ENCODE measurements at regions not wholly inside any gene's neighbourhood (a gene's known extent, or its start where the extent isn't known, plus 50 kb on each side); places are given as distances from the start of the nearest gene placed in this dataset.
"Not testable (repeated sequence)": the region's sequence is repeated elsewhere in the genome, so short reads cannot be mapped to it uniquely, and the experiment has no call there.

DNA sequence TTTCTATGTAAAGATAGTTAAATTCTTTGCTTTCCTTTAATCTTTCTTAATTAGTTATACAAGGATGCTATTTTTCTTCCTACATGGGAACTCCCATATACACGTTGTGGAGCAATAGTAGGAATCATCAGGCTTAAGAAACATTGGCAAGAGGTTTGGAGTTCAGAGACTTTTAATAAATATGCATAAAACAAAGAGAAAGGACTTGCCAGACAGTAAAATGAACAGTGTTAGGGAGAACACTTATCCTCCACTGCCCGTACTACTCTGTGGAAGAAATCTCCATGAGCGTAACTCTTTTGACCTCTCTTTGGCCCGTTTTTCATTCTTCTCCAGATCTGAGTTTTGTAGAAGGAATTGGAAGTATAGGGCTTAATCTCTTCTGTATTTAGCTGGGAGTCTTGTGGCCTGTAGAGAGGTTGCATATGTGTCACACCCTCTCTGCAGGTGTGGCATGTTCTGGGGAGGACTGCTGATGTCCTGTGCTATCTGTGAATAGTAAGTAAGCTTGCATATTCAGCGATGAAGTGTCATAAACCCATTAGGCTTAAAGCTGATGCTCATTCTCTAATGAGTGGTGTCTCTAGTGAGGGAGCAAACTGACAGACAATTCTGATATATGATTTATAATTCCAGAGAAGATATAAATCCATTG is 455.4 kb upstream of the FAR2 start:
- no peak for DNase-seq

DNA sequence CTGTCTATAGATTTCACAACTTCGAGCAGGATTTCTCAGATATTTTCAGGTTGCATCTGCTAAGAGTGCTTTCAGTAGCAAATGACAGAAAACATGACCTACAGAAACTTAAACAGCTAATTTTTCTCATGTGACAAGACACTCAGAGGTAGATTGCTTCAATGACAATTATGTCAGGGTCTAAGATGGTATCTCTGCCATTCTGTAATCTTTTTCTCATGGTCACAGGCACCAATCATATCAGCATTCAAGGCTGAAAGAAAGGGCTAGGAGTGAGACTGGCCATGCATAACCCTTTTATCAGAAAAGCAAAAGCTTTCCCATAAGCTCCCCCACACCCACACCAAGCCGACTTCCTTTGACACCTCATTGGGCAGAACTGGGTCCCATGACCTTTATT is 450.5 kb upstream of the FAR2 start:
- DNase-seq: no peak

DNA sequence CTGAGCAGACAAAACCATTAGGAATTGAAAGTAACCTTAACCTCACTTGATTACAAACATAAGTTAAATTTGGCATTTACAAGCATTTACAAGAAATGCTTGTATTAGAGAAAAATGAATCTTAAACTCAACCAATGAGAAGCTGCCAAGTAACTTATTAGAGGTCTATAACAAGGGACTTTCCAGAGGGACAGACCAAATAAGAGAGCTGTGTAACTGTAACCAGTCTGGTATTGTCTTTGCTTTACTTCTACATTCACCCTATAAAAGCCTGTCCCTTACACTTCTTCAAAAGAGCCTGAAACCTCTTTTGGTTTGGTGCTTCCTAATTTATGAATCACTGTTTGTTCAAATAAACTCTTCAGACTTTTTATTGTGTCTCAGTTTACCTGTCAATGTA is 450.0 kb upstream of the FAR2 start:
- no peak for DNase-seq

DNA sequence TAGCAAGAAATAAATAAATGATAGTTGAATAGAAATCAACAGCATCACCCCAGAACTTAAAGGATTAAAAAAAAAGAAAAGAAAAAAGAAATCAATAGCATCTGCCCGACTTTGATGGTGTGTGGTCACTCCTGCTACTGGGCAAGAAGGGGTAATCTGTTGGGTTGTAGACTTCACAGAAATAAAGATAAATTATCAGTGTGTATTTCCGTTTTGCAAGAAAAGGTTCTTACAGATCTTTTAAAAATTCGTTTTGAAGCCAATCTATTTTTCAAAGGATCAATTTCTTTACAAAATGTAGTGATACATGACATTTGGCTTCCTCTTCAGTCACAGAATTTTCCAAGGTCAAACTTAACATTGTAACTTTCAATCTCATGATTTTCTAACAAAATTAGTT is 448.9 kb upstream of the FAR2 start:
- DNase-seq: no peak

DNA sequence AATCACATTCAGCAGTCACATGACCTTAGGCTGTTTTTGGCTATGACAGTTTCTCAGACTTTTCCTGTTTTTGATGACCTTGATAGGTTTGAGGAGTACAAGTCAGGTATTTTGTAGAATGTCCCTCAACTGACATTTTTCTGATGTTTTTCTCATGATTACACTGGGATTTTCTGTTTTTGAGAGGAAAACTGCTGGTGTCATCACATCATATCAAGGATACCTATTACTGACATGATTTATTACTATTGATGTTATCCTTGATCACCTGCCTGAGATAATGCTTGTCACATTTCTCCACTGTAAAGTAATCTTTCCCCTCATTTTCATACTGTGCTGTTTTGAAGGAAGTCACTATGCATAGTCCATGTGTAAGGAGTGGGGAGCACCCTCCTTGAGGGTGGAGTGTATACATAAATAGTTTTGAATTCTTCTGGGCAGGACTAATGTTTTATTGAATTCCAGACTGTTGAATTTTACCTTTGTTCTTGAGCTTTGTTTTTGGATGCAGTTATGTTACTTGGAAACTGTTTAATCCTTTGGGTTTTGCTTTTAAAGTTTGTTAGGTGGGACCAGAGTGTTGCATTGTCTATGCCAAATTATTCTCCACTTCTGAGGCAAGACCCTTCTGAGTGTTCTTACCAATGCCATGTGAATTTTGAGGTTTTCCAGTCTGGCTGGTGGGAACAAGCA is 444.5 kb upstream of the FAR2 start:
- DNase-seq: no peak

DNA sequence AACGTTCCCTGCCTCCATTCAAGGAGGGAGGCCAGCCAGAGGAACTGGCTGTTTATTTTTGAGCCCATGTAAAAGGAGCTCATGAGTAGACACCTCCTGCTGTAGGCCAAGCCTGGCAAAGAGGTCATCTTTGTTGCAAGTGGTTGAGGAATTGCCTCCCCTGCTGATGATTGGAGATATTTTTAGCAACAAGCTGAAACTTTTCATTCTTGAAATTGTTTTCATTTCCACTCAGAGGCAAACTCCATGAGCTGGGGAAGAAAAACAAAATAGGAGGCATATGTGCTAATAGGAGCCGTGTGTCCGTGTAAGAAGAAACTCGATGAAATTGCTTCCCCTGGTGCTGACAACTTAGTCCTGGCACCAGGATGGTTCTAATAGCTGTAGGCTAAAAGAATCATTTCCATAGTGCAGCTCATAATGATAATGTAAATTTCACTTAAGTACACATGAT is 440.1 kb upstream of the FAR2 start:
- DNase-seq: peak; percentile 59

- no peak for DNase-seq
These were observed 438.9 kb upstream of the FAR2 start for GRCh38 chr12:28709986-28710685.

DNA sequence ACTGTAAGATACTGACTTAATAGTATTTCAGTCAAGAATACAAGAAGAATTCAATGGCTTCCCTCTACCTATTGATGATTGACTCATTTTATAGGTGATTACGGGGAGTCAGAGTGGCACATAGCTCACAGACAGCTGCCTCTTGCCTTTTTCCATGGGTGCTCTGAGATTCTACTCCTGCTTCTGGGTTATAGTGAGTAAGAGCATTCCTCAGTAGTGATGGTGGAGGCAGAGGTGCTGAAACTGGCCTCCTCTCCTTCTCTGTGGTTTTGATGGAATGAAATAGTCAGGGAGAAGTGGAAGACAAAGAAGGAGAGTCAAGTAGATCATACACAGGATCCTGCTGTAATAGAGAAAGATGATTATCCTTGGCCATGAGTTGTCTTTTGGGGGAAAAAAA is 438.2 kb upstream of the FAR2 start:
- DNase-seq: peak; percentile 53

- DNase-seq: no peak
These were observed 437.7 kb upstream of the FAR2 start for GRCh38 chr12:28711421-28711820.

- DNase-seq: peak; percentile 15
These were observed 406.3 kb upstream of the FAR2 start for GRCh38 chr12:28742791-28743190.

DNA sequence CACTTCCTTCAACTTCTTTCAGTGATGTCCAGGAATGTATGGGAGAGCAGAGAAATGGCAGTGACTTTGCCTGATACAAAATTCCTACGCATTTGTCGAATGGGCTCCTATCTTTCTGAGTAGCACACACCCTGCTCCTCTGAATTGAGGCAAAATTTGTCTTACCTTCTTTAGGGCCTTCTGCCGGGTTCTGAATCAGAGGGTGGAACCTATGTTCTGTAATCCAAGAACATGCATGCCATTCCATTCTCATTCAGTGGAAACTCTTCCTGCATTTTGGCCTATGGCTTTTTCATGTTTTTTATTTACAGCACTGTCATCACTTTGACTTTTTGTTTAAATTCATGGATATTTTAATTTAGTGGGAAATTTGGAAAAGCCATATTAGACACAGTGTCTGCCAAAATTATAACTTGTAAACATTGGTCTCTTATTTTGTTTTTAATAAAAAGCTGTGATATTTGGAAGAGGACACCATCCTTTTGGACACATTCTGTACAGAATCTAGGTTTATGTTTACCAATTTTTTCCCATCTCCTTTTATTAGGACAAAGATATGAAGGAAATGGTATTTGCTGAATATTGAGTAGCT is 402.2 kb upstream of the FAR2 start:
- no peak for DNase-seq

- no peak for DNase-seq
These were observed 398.0 kb upstream of the FAR2 start for GRCh38 chr12:28750946-28751685.

- DNase-seq: no peak
These were observed 394.1 kb upstream of the FAR2 start for GRCh38 chr12:28755027-28755426.

- DNase-seq: no peak
These were observed 389.7 kb upstream of the FAR2 start for GRCh38 chr12:28759333-28759732.

DNA sequence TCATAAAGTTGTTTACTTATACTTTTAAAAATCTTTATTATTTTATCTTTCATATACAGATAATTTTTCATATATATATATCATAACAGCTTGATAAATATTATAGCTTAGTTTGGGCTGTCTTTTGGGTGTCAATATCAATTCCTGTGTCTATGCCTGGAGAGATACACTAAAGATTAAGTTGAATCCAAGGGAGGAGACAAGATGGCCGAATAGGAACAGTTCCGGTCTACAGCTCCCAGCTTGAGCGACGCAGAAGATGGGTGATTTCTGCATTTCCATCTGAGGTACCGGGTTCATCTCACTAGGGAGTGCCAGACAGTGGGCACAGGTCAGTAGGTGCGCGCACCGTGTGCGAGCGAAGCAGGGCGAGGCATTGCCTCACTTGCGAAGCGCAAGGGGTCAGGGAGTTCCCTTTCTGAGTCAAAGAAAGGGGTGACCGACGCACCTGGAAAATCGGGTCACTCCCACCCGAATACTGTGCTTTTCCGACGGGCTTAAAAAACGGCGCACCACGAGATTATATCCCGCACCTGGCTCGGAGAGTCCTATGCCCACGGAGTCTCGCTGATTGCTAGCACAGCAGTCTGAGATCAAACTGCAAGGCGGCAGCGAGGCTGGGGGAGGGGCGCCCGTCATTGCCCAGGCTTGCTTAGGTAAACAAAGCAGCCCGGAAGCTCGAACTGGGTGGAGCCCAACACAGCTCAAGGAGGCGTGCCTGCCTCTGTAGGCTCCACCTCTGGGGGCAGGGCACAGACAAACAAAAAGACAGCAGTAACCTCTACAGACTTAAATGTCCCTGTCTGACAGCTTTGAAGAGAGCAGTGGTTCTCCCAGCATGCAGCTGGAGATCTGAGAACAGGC is 388.8 kb upstream of the FAR2 start:
- not testable (repeated sequence) for DNase-seq

DNA sequence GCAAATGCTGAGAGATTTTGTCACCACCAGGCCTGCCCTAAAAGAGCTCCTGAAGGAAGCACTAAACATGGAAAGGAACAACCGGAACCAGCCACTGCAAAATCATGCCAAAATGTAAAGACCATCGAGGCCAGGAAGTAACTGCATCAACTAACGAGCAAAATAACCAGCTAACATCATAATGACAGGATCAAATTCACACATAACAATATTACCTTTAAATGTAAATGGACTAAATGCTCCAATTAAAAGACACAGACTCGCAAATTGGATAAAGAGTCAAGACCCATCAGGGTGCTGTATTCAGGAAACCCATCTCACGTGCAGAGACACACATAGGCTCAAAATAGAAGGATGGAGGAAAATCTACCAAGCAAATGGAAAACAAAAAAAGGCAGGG is 387.2 kb upstream of the FAR2 start:
- not testable (repeated sequence) for DNase-seq

DNA sequence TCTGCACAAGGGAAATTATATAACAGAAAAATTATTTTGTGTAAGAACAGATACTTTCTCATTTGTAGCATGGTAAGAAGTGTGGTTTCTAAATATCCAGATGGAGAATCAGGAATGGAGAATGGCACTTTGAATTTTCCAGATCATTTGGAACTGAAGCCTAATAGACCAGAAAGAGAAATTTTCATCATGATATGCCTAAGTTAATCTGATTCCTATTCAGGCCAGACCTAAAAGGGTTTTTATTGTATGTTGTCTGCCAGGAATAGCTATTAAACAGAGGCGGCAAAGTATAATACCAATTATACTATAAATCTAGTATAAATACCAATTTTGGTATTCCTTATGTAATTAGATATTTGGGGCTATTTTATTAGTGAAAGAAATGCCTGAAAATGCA is 382.7 kb upstream of the FAR2 start:
- DNase-seq: no peak

- no peak for DNase-seq
These were observed 381.2 kb upstream of the FAR2 start for GRCh38 chr12:28767836-28768348.

DNA sequence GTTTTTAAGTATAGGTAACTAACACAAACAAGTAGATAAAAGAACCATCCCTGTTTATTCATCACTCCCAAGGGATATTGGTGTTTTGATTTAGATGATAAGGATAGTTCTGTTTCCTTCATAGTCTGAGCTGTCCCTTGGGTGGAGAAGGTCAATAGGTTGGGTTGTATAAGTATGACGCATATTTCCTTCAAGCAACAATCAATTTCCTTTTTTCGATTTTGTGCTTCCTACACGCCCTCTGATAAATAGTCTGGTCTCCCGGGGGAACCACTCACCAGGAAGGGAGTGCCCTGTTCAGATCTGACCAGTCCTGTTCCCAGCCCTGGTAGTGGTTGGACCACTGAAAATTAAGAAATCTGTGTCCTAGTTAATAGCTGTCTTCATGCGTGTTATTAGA is 378.8 kb upstream of the FAR2 start:
- no peak for DNase-seq

- no peak for DNase-seq
These were observed 377.1 kb upstream of the FAR2 start for GRCh38 chr12:28771968-28772367.

- DNase-seq: no peak
These were observed 373.5 kb upstream of the FAR2 start for GRCh38 chr12:28775556-28775955.

- DNase-seq: no peak
These were observed 372.9 kb upstream of the FAR2 start for GRCh38 chr12:28776220-28776619.
